Activated T-helper 17 cell treated with anti-CD3 and anti-CD28 coated beads, Interleukin-2, amount 50 U/mL, for 72 hours (primary cell): ENCODE measurements at regions not wholly inside any gene's neighbourhood (a gene's known extent, or its start where the extent isn't known, plus 50 kb on each side); places are given as distances from the start of the nearest gene placed in this dataset.
"Not testable (repeated sequence)": the region's sequence is repeated elsewhere in the genome, so short reads cannot be mapped to it uniquely, and the experiment has no call there.

Experiments used
- ATAC-seq: fragments of 150-1000 bp; cut with Tn5 transposase; replicated peaks from 2 replicates; pipeline ENCODE4 v1.10.0; 2021; ENCODE audit warnings: mild to moderate bottlenecking, moderate library complexity
- H3K27ac Mint-ChIP-seq: one replicate; pipeline ENCODE4 v1.8.0; 2022; ENCODE audit warnings: mixed read lengths
- H3K27me3 Mint-ChIP-seq: one replicate; pipeline ENCODE4 v1.8.0; 2022; ENCODE audit warnings: mixed read lengths
- H3K36me3 Mint-ChIP-seq: one replicate; pipeline ENCODE4 v1.8.0; 2022; ENCODE audit warnings: low read depth, mild to moderate bottlenecking, mixed read lengths
- H3K4me1 Mint-ChIP-seq: one replicate; pipeline ENCODE4 v1.8.0; 2022; ENCODE audit warnings: mixed read lengths
- H3K4me3 Mint-ChIP-seq: one replicate; pipeline ENCODE4 v1.8.0; 2022; ENCODE audit warnings: mild to moderate bottlenecking, mixed read lengths
- H3K9me3 Mint-ChIP-seq: one replicate; pipeline ENCODE4 v1.8.0; 2022; ENCODE audit warnings: mixed read lengths

DNA sequence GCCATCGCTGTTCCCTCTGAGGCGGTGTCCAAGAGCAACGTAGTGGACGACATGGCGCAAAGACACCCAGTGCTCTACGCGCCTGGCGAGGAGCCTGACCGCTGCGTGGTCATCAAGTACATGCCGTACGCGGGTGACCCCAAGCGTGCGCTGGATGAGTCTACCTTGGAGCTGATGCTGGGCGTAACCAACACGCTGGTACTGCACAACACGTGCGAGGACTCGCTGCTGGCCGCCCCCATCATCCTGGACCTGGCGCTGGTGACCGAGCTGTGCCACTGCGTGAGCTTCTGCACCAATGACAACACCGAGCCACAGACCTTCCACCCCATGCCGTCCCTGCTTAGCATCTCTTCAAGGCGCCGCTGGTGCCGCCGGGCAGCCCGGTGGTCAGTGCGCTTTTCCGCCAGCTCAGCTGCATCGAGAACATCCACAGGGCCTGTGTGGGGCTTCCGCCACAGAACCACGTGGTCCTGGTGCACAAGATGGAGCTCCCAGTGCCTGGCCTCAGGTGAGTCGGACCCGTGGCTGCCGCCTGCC, 129.0 kb downstream of the ANAPC4 start:
- Mint-ChIP-seq H3K9me3 (no peaks in the 10 kb centered on the region), H3K27me3 (no peaks in the 10 kb centered on the region), H3K36me3 (no peaks in the 10 kb centered on the region), H3K27ac (no peak overlapping the region), H3K4me3 (no peak overlapping the region), H3K4me1 (no peaks in the 10 kb centered on the region)
- ATAC-seq, result no peak

DNA sequence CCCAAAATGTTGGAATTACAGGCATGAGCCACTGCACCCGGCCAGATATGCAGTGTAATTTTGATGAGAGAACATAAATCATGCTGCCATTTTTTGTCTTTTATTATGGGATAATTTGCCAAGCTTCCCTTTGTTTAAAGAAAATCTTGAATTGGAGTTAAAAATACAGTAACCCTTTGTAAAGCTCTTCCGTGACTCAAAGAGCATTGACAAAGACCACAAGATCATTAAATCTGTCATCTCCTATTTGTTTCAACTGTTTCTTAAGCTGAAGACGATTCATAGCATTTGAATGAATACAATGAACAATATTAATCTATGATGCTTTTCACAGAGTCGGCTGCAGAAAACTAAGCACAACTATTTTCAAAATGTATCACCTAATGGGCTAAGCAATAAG, 132.6 kb downstream of the ANAPC4 start:
- ATAC-seq, result no peak
- no peaks in the 10 kb centered on the region for H3K4me1 Mint-ChIP-seq
- H3K36me3 Mint-ChIP-seq, result no peaks in the 10 kb centered on the region
- H3K9me3 Mint-ChIP-seq, result no peaks in the 10 kb centered on the region
- H3K4me3 Mint-ChIP-seq, result no peak overlapping the region
- peaks cover under 1% of the 10 kb centered on the region for H3K27me3 Mint-ChIP-seq
- H3K27ac Mint-ChIP-seq, result no peak overlapping the region

DNA sequence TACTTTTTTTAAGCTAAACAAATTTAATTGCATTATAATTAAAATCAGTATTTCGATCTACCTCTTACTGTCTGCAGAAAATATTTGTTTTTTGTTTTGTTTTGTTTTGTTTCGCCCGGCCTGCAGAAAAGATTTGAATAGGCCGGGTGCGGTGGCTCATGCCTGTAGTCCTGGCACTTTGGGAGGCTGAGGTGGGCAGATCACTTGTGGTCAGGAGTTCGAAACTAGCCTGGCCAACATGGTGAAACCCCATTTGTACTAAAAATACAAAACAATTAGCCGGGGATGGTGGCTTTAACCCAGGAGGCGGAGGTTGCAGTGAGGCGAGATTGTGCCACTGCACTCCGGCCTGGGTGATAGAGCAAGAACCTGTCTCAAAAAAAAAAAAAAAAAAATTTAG, 134.8 kb downstream of the ANAPC4 start:
- H3K27me3 Mint-ChIP-seq, H3K9me3 Mint-ChIP-seq, H3K27ac Mint-ChIP-seq, H3K36me3 Mint-ChIP-seq, ATAC-seq, H3K4me3 Mint-ChIP-seq, H3K4me1 Mint-ChIP-seq: not testable (repeated sequence)

DNA sequence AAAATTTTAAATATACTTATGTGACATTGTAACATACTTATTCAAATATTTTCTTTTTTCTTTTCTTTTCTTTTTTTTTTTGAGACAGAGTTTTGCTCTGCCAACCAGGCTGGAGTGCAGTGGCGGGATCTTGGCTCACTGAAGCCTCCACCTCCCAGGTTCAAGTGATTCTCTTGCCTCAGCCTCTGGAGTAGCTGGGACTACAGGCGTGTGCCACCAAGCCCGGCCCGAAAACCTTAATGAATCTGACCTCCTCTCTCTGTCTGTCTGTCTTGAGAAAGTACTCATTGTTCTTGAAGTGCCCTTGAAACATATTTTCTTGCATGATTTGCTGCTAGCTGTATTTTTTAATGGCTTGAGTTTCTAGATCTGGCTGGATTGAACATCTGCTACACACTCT, 136.8 kb downstream of the ANAPC4 start:
- H3K36me3 Mint-ChIP-seq, result no peaks in the 10 kb centered on the region
- no peaks in the 10 kb centered on the region for H3K4me1 Mint-ChIP-seq
- peaks cover 4% of the 10 kb centered on the region for H3K27me3 Mint-ChIP-seq
- H3K9me3 Mint-ChIP-seq, result no peaks in the 10 kb centered on the region
- H3K27ac Mint-ChIP-seq, result no peak overlapping the region
- H3K4me3 Mint-ChIP-seq, result no peak overlapping the region
- no peak for ATAC-seq

DNA sequence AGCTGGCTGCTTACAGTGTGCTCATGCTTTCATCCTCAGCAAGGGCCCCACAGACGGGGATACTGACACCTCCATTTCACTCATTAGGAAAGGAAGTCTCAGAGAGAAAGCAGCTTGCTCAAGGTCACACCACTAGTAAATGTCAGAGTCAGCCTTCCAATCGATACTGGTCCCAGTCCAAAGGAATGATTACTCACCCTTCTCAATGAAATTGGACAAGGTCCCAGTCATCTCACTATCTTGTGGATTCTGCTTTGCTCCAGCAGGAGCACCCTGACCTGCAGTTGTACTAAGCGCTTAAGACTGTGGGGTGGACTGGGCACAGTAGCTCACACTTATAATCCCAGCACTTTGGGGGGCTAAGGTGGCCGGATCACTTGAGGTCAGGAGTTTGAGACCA, 132.2 kb upstream of the SLC34A2 start:
- Mint-ChIP-seq H3K9me3 (no peaks in the 10 kb centered on the region), H3K4me1 (no peaks in the 10 kb centered on the region), H3K4me3 (no peak overlapping the region), H3K27ac (no peak overlapping the region), H3K27me3 (peaks cover 10% of the 10 kb centered on the region), H3K36me3 (no peaks in the 10 kb centered on the region)
- no peak for ATAC-seq

DNA sequence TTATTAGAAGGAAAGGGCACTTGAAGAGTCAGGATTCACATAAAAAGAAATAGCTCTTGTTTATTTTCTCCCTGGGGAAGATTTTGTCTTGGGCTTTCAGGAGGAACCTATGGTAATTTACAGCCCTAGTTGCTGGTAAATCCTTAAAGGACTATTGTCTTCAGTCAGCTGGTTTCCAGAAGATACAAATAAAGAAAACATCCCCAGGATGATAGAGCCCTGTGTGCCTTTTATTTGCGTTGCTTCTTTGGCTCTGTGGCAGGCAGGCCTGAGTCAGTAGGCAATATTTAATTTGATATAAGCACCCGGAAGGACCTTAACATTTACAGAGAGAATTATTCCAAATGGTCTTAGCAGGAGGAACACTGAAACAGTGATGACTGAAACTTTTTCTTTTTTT, 131.0 kb upstream of the SLC34A2 start:
- no peak for ATAC-seq
- no peak overlapping the region for H3K27ac Mint-ChIP-seq
- H3K27me3 Mint-ChIP-seq, result peaks cover 7% of the 10 kb centered on the region
- H3K9me3 Mint-ChIP-seq, result no peaks in the 10 kb centered on the region
- no peaks in the 10 kb centered on the region for H3K4me1 Mint-ChIP-seq
- no peaks in the 10 kb centered on the region for H3K36me3 Mint-ChIP-seq
- H3K4me3 Mint-ChIP-seq, result no peak overlapping the region

DNA sequence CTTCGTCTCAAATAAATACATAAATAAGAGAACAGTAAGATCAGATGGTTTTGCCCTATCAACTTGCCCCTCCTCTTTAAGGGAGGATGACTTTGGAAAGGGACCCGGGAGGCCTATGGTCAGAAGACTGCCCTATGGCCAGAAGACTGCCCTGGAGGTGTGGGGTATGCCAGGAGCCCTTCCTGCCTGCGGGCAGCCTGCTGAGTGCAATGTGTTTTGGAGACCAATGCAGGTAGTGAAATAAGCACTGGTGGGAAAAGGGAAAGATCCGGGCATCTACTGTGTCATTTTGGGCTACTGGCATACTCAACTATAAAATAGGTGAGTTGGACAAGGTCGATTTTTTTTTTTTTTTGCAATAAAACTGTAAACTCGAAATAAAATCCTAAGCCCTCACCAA, 129.8 kb upstream of the SLC34A2 start:
- no peaks in the 10 kb centered on the region for H3K36me3 Mint-ChIP-seq
- peaks cover 7% of the 10 kb centered on the region for H3K27me3 Mint-ChIP-seq
- no peak overlapping the region for H3K27ac Mint-ChIP-seq
- no peaks in the 10 kb centered on the region for H3K4me1 Mint-ChIP-seq
- ATAC-seq, result no peak
- no peak overlapping the region for H3K4me3 Mint-ChIP-seq
- H3K9me3 Mint-ChIP-seq, result no peaks in the 10 kb centered on the region

DNA sequence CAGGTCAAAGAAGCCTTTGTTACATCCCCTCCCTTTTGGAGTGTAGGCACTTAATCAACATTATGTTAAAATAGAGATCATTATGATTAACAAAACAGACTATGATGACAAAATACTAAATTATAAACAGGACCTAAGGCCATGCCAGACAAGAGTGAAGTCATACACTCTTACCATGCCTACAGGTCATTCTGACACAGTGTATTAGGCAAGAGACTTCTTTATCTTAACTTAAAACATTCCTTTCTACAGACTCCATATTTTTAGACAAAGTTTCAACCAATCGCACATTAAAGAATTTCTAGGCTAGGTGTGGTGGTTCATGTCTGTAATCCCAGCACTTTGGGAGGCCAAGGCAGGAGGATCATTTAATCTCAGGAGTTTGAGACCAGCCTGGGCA, 128.6 kb upstream of the SLC34A2 start:
- H3K27me3 Mint-ChIP-seq, result peaks cover 11% of the 10 kb centered on the region
- no peak overlapping the region for H3K4me3 Mint-ChIP-seq
- no peak for ATAC-seq
- H3K27ac Mint-ChIP-seq, result no peak overlapping the region
- no peaks in the 10 kb centered on the region for H3K9me3 Mint-ChIP-seq
- H3K36me3 Mint-ChIP-seq, result no peaks in the 10 kb centered on the region
- H3K4me1 Mint-ChIP-seq, result peaks cover 4% of the 10 kb centered on the region

DNA sequence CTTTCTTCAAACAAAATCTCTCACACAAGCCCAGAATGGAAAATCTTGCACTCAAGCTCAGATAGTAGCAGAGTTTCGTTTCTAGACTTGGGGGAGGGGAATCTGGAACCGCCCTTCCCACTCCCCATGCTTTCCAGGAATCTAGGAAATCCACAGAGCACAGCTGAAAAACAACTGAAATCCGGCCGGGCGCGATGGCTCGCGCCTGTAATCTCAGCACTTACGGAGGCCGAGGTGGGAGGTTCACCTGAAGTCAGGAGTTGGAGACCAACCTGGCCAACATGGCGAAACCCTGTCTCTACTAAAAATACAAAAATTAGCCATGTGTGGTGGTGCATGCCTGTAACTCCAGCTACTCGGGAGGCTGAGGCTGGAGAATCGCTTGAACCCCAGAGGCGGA, 127.3 kb upstream of the SLC34A2 start:
- no peak overlapping the region for H3K4me3 Mint-ChIP-seq
- H3K36me3 Mint-ChIP-seq, result no peaks in the 10 kb centered on the region
- H3K4me1 Mint-ChIP-seq, result peaks cover 4% of the 10 kb centered on the region
- H3K27me3 Mint-ChIP-seq, result peaks cover 4% of the 10 kb centered on the region
- H3K27ac Mint-ChIP-seq, result no peak overlapping the region
- no peak for ATAC-seq
- no peaks in the 10 kb centered on the region for H3K9me3 Mint-ChIP-seq

DNA sequence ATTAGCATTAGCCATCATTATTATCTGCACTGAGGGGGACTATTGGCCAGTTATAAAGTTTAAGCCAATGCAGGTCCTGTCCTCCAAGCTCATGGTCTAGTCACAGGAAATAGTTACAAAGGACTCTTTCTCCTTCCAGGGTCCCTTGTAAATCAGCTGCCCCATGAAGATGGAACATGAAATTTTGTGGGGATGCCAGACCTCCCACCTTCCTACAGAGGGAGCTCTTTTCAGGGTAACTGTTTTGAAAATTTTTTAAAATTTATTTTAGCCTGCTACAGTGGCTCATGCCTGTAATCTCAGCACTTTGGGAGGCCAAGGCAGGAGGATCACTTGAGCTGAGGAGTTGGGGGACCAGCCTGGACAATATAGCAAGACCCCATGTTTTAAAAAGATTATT, 124.4 kb upstream of the SLC34A2 start:
- H3K36me3 Mint-ChIP-seq, result no peaks in the 10 kb centered on the region
- peaks cover 11% of the 10 kb centered on the region for H3K27me3 Mint-ChIP-seq
- no peak for ATAC-seq
- H3K4me3 Mint-ChIP-seq, result no peak overlapping the region
- no peak overlapping the region for H3K27ac Mint-ChIP-seq
- H3K4me1 Mint-ChIP-seq, result peaks cover 4% of the 10 kb centered on the region
- no peaks in the 10 kb centered on the region for H3K9me3 Mint-ChIP-seq

DNA sequence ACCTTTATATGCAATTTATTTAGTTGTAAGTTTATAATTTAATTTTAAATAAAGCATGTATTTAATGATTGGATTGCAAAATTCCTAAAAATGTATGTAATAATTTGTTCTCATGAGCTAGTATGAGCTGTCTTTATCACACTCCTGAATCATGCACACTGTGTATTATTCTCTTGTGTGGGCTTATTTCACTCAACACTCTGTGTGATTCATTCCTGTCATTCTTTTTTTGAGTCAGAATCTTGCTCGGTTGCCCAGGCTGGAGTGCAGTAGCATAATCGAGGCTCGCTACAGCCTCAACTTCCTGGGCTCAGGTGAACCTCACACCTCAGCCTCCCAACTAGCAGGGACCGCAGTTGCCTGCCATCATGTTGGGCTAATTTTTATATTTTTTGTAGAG, 123.1 kb upstream of the SLC34A2 start:
- peak; percentile 91 for ATAC-seq
- H3K4me1 Mint-ChIP-seq, result peaks cover 4% of the 10 kb centered on the region
- no peak overlapping the region for H3K27ac Mint-ChIP-seq
- H3K4me3 Mint-ChIP-seq, result no peak overlapping the region
- H3K36me3 Mint-ChIP-seq, result no peaks in the 10 kb centered on the region
- peaks cover 15% of the 10 kb centered on the region for H3K27me3 Mint-ChIP-seq
- no peaks in the 10 kb centered on the region for H3K9me3 Mint-ChIP-seq

DNA sequence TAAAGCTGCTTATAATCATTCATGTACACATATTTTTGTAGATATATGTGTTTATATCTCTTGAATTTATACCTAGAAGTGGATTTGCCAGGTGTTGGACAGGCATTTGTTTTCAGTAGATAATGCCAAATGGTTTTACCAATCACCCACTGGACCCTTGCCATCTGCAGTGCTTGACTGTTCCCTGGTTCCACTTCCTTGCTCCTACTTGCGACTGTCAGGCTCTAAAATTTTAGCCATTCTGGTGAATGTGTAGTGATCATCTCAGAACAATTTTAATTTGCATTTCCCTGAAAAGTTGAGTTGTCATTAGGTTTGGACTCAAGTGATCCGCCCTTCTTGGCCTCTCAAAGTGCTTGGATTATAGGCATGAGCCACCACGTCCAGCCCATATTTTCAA, 122.4 kb upstream of the SLC34A2 start:
- no peaks in the 10 kb centered on the region for H3K36me3 Mint-ChIP-seq
- no peaks in the 10 kb centered on the region for H3K9me3 Mint-ChIP-seq
- no peak overlapping the region for H3K27ac Mint-ChIP-seq
- peaks cover 15% of the 10 kb centered on the region for H3K27me3 Mint-ChIP-seq
- peaks cover 4% of the 10 kb centered on the region for H3K4me1 Mint-ChIP-seq
- no peak for ATAC-seq
- H3K4me3 Mint-ChIP-seq, result no peak overlapping the region

DNA sequence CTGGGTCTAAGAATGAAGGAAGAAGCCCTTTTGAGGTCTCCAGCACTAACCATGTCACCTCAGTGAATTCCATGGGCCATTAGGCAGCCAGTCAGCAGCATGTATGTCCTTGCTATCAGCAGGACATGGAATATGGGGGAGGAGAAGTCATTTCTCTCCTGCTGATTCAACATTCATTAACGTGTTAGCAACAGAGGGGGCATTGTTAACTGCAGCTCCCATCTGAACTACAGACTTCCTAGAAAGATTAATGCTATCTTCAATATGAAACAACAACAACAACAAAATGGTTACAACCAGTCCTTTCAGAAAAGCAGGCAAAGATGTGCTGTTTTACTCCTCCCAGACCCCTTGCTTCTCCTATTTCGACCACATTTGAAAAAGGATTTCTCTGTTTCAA, 120.4 kb upstream of the SLC34A2 start:
- Mint-ChIP-seq H3K4me3 (no peak overlapping the region), H3K4me1 (peaks cover 4% of the 10 kb centered on the region), H3K9me3 (no peaks in the 10 kb centered on the region), H3K27ac (no peak overlapping the region), H3K36me3 (no peaks in the 10 kb centered on the region), H3K27me3 (peaks cover 18% of the 10 kb centered on the region)
- no peak for ATAC-seq

DNA sequence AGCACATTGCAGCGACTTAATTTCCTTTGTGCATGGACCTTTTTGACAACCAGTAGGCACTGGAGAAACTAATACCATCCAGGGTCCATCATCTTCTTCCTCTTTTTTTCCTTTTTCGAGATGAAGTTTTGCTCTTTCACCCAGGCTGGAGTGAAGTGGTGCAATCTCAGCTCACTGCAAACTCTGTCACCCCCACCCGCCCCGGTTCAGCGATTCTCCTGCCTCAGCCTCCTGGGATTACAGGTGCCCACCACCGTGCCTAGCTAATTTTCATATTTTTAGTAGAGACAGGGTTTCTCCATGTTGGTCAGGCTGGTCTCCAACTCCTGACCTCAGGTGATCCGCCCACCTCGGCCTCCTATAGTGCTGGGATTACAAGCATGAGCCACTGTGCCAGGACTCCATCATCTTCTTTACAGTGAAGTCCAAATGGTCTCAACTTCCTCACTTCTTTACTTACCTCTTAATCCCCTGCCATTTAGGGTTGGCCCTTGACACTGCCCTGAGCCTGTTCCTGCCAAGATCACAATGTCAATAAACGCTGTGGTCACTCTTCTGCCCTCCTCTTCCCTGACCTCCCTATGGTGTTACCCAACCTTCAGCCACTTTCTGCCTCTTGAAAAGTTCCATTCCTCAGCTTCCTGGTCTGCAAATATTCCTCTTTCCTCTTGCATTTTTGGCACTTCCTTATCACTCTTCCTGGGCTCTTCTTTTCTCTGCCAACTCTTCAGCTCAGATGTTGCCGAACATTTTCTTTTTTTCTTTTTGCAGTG, 119.8 kb upstream of the SLC34A2 start:
- no peak overlapping the region for H3K27ac Mint-ChIP-seq
- no peaks in the 10 kb centered on the region for H3K9me3 Mint-ChIP-seq
- no peak overlapping the region for H3K4me3 Mint-ChIP-seq
- H3K27me3 Mint-ChIP-seq, result peaks cover 18% of the 10 kb centered on the region
- peaks cover 4% of the 10 kb centered on the region for H3K4me1 Mint-ChIP-seq
- ATAC-seq, result no peak
- H3K36me3 Mint-ChIP-seq, result no peaks in the 10 kb centered on the region

DNA sequence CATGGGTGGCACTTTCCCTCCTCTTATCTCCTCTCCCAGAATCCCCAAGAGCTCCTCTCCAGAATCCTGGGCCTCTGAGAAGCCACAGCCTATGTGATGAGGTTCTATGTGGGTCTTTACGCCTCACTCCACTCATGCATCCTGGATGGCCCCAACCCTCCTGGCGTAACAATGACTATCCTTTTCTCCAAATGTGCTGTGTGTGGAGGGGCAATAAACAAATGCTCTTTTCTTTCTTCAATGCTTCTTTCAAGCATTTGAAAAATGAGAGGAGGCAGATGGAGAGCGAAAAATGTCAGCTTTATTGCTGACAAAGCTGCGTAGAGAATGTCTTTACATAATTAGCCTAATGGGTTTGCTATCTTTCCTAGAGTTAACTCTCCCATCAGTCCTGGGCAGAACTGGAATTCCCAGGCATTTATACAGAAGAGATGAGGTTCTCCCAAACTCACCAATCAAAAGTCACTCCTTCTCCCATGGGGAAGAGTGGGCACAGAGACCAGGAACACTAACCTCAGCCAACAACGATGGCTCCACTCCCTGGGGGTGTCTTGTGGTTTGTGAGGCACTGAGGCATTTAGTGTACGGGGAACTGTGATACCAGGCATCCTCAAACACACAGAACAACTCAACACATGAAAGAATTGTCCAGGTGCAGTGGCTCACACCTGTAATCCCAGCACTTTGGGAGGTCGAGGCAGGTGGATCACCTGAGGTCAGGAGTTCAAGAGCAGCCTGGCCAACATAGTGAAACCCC, 118.9 kb upstream of the SLC34A2 start:
- ATAC-seq, result no peak
- Mint-ChIP-seq H3K4me3 (no peak overlapping the region), H3K36me3 (no peaks in the 10 kb centered on the region), H3K9me3 (no peaks in the 10 kb centered on the region), H3K27me3 (peaks cover 15% of the 10 kb centered on the region), H3K4me1 (peaks cover 1% of the 10 kb centered on the region), H3K27ac (no peak overlapping the region)
